ENCODE measurements at regions not wholly inside any gene's neighbourhood (a gene's known extent, or its start where the extent isn't known, plus 50 kb on each side); places are given as distances from the start of the nearest gene placed in this dataset.

DNA sequence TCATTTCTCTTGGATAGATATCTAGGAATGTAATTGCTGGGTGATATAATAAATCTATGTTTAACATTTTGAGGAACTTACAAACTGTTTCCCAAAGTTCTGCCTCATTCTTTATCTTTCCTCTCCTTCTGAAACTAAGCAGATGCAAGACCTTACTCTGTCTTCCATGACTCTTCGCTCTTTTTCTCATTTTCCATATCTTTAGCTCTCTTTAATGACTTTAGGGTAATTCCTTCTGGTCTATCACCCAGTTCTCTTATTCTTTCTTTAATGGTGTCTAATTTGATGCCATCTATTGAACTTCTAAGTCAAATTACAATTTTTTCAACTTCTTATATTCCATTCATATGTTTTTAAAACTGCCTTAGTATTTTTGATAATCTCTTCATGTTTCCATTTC lies 316.6 kb downstream of the POU4F1 start:
- Histone ChIP-seq H3K27ac (no peak overlapping the region), H3K27me3 (no peaks in the 10 kb centered on the region), H3K36me3 (no peaks in the 10 kb centered on the region), H3K4me1 (no peaks in the 10 kb centered on the region), H3K4me3 (no peak overlapping the region), H3K9me3 (no peaks in the 10 kb centered on the region)
- TF ChIP-seq CTCF (IDR thresholded peaks at IDR 0.05): no peak
- intact Hi-C loops (cut with DNase I; ENCODE audit: low total_unique reads): no loop called here
- DNase-seq: no peak

GRCh38 chr13:78265098-78265497 lies 338.3 kb downstream of the POU4F1 start:
- Histone ChIP-seq H3K27ac (no peak overlapping the region), H3K27me3 (no peaks in the 10 kb centered on the region), H3K4me3 (no peak overlapping the region), H3K9me3 (peaks cover 0 to 8% (median 0%) of the 10 kb centered on the region in 3 donors), H3K36me3 (no peaks in the 10 kb centered on the region), H3K4me1 (no peaks in the 10 kb centered on the region)
- no peak for TF ChIP-seq CTCF (IDR thresholded peaks at IDR 0.05)
- no peak for DNase-seq
- intact Hi-C loops (cut with DNase I; ENCODE audit: low total_unique reads): no loop called here

GRCh38 chr13:78258304-78258703 lies 339.7 kb upstream of the EDNRB start:
- Histone ChIP-seq H3K4me1 (no peaks in the 10 kb centered on the region), H3K36me3 (no peaks in the 10 kb centered on the region), H3K27me3 (no peaks in the 10 kb centered on the region), H3K27ac (no peak overlapping the region), H3K4me3 (no peak overlapping the region), H3K9me3 (peaks cover 0 to 8% (median 0%) of the 10 kb centered on the region in 3 donors)
- intact Hi-C loops (cut with DNase I; ENCODE audit: low total_unique reads): no loop called here
- TF ChIP-seq CTCF (IDR thresholded peaks at IDR 0.05): no peak
- DNase-seq: no peak

- no peak overlapping the region for H3K4me3 ChIP-seq
- no peaks in the 10 kb centered on the region for H3K36me3 ChIP-seq
- TF ChIP-seq CTCF (IDR thresholded peaks at IDR 0.05): no peak
- H3K27ac ChIP-seq: no peak overlapping the region
- no peaks in the 10 kb centered on the region for H3K4me1 ChIP-seq
- no peaks in the 10 kb centered on the region for H3K27me3 ChIP-seq
- peaks cover 0 to 8% (median 0%) of the 10 kb centered on the region in 3 donors for H3K9me3 ChIP-seq
- no peak for DNase-seq
- intact Hi-C loops (cut with DNase I; ENCODE audit: low total_unique reads): no loop called here
Observed at GRCh38 chr13:78256484-78256883, 337.9 kb upstream of the EDNRB start.

DNA sequence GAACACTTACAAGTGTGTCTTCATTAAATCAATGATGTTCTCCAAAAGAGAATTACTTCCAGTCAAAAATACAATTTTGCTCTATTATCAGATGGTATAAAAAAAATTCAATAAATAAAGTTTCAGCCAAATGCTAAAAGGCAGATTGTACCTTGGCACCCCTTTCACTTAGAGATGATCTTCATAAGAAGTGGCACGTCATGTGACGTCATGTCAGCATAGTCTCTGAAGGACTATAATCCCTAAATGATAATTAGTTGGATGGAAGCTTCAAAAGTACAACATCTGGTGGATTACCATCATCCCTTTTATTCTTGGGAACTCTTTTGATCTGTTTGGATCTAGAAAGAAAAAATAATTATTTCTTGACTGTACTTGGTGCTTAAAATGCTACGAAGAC lies 335.5 kb upstream of the EDNRB start:
- no peak overlapping the region for H3K4me3 ChIP-seq
- no peaks in the 10 kb centered on the region for H3K9me3 ChIP-seq
- no peaks in the 10 kb centered on the region for H3K27me3 ChIP-seq
- TF ChIP-seq CTCF (IDR thresholded peaks at IDR 0.05): no peak
- no peak overlapping the region for H3K27ac ChIP-seq
- intact Hi-C loops (cut with DNase I; ENCODE audit: low total_unique reads): no loop called here
- no peaks in the 10 kb centered on the region for H3K4me1 ChIP-seq
- DNase-seq: no peak
- no peaks in the 10 kb centered on the region for H3K36me3 ChIP-seq

GRCh38 chr13:78247362-78247761 lies 328.7 kb upstream of the EDNRB start:
- H3K27ac ChIP-seq: no peak overlapping the region
- DNase-seq: no peak
- intact Hi-C loops (cut with DNase I; ENCODE audit: low total_unique reads): no loop called here

More at GRCh38 chr13:78247362-78247761, 328.7 kb upstream of the EDNRB start:
- H3K4me1 ChIP-seq: no peaks in the 10 kb centered on the region
- TF ChIP-seq CTCF (IDR thresholded peaks at IDR 0.05): no peak
- H3K27me3 ChIP-seq: no peaks in the 10 kb centered on the region
- no peaks in the 10 kb centered on the region for H3K36me3 ChIP-seq
- no peak overlapping the region for H3K4me3 ChIP-seq
- H3K9me3 ChIP-seq: no peaks in the 10 kb centered on the region

Data from tibial artery (tissue), 4 donors.